Tibial artery (tissue), 4 donors: ENCODE measurements at regions not wholly inside any gene's neighbourhood (a gene's known extent, or its start where the extent isn't known, plus 50 kb on each side); places are given as distances from the start of the nearest gene placed in this dataset.
"Not testable (repeated sequence)": the region's sequence is repeated elsewhere in the genome, so short reads cannot be mapped to it uniquely, and the experiment has no call there.

Experiments
- DNase-seq, 2 donors: peaks; one replicate each; pipeline ENCODE4 v3.0.0-alpha.2; 2019
- H3K27ac ChIP-seq, 2 donors: fragments of 200-600 bp; sonication (generic) in 1 of 2; 1 replicate in 1 of 2; 2 replicates in 1 of 2; pipeline ENCODE4 v1.5.1; 2018 to 2019; ENCODE audit warnings: mild to moderate bottlenecking in 1 of 2
- H3K27me3 ChIP-seq, 2 donors: fragments of 200-600 bp; sonication (generic) in 1 of 2; one replicate each; pipeline versions ENCODE4 v1.5.1 to v1.6.0; 2016 to 2019
- H3K36me3 ChIP-seq, 3 donors: fragments of 200-600 bp; sonication (generic) in 2 of 3; one replicate each; pipeline ENCODE4 v1.5.1; 2016 to 2019; ENCODE audit warnings: mild to moderate bottlenecking in 2 of 3
- H3K4me1 ChIP-seq, 4 donors: fragments of 200-600 bp; sonication (generic) in 2 of 4; 1 replicate in 3 of 4; 2 replicates in 1 of 4; pipeline ENCODE4 v1.5.1; 2016 to 2019
- H3K4me3 ChIP-seq, 2 donors: fragments of 200-600 bp; sonication (generic) in 1 of 2; 1 replicate in 1 of 2; 2 replicates in 1 of 2; pipeline ENCODE4 v1.5.1; 2018 to 2019; ENCODE audit warnings: mild to moderate bottlenecking in 2 of 2
- H3K9me3 ChIP-seq, 3 donors: fragments of 200-600 bp; sonication (generic) in 1 of 3; one replicate each; pipeline ENCODE4 v1.5.1; 2016 to 2019
- intact Hi-C: fragments of 100-400 bp; cut with DNase I; formaldehyde crosslinking; loops from one replicate; pipeline ENCODE4 v1.15.0; 2023; ENCODE audit warnings: low total_unique reads
- TF ChIP-seq, protein P1 (sequence below), 2 experiments: fragments of 200-600 bp in 1 of 2; fragments of 450-650 bp in 1 of 2; IDR thresholded peaks; one replicate each; pipeline ENCODE4 v1.5.1; 2017 to 2019; ENCODE audit warnings: antibody characterized with exemption in 2 of 2, mild to moderate bottlenecking in 1 of 2, moderate library complexity in 1 of 2

DNA sequence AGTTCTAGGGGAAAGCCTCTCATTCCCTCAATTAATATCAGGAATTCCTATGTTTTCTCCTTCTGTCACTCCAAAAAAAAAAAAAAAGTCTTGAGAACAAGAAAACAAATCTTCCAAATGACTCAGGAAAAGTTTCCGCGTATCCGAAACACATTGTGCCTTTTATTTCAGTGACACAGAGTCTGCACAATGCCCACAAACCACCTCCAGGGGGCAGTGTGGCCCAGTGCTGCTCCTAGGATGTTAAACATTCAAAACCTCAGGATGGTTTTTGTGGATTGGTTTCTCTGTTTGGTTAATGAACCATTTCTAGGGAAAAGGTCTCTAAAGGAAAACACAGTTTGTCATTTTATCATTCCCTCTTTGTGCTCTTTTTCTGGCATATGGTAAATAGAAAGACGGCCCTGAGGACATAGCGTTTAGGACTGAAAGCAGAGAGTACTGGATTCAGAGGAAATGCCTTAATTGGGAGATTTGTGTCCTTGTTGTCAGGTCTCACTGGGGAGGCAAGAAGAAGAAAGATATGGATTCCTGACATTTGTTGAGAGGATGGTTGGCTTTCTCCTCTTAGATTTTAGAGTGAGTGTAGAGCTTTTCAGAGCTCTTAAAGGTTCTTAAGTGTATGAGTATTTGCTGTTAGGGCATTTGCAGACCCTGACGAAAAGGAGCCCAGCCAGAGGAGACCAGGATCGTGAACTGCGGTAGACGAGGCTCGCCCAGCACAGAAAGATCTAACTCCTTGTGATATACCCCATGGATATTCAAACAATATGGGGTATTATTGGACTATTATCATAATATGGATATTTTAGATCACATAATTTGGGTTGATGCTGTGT is 65.7 kb upstream of the MAP9 start:
- DNase-seq: peak; percentile 87 to 88
- Histone ChIP-seq H3K4me3 (peak overlapping the region; percentile 23 to 28), H3K36me3 (no peaks in the 10 kb centered on the region), H3K9me3 (no peaks in the 10 kb centered on the region), H3K27ac (peak overlapping the region; percentile 49 to 55), H3K4me1 (peaks cover 0 to 12% (median 4%) of the 10 kb centered on the region in 4 donors), H3K27me3 (no peaks in the 10 kb centered on the region)
- TF ChIP-seq, protein P1, sequence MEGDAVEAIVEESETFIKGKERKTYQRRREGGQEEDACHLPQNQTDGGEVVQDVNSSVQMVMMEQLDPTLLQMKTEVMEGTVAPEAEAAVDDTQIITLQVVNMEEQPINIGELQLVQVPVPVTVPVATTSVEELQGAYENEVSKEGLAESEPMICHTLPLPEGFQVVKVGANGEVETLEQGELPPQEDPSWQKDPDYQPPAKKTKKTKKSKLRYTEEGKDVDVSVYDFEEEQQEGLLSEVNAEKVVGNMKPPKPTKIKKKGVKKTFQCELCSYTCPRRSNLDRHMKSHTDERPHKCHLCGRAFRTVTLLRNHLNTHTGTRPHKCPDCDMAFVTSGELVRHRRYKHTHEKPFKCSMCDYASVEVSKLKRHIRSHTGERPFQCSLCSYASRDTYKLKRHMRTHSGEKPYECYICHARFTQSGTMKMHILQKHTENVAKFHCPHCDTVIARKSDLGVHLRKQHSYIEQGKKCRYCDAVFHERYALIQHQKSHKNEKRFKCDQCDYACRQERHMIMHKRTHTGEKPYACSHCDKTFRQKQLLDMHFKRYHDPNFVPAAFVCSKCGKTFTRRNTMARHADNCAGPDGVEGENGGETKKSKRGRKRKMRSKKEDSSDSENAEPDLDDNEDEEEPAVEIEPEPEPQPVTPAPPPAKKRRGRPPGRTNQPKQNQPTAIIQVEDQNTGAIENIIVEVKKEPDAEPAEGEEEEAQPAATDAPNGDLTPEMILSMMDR (IDR thresholded peaks at IDR 0.05): peak; percentile 88 to 95
- intact Hi-C loops: loop anchor here (5.0 kb wide), 2 partner anchors 345 to 510 kb away; partner anchors contain the start of gene CTSO

DNA sequence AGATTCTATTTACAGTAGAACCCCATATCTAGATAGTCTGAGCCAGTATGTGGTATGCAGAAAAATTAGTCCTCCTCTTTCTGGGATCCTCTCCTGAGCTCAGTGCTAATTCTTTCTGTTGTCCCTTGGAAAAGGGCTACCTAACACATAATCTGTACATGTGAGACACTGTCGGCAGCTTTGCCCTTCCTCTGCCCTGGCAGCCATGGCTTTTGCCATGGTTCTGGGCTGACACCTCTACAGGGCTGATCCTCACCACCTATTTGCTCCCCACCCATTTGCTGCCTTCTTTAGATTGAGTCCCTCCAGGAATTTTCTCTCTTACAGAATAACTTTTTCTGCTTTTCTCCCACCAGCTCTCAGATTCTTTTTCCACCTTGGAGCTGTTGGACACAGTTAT is 64.7 kb upstream of the MAP9 start:
- peaks cover 0 to 10% (median 0%) of the 10 kb centered on the region in 4 donors for H3K4me1 ChIP-seq
- H3K9me3 ChIP-seq: no peaks in the 10 kb centered on the region
- no peaks in the 10 kb centered on the region for H3K36me3 ChIP-seq
- DNase-seq: no peak
- intact Hi-C loops: loop anchor here (5.0 kb wide), 2 partner anchors 346 to 511 kb away; partner anchors contain the start of gene CTSO
- TF ChIP-seq, protein P1 (IDR thresholded peaks at IDR 0.05): no peak
- no peaks in the 10 kb centered on the region for H3K27me3 ChIP-seq
- peak overlapping the region in 1 of 2 donors; percentile 49 for H3K27ac ChIP-seq
- no peak overlapping the region for H3K4me3 ChIP-seq

DNA sequence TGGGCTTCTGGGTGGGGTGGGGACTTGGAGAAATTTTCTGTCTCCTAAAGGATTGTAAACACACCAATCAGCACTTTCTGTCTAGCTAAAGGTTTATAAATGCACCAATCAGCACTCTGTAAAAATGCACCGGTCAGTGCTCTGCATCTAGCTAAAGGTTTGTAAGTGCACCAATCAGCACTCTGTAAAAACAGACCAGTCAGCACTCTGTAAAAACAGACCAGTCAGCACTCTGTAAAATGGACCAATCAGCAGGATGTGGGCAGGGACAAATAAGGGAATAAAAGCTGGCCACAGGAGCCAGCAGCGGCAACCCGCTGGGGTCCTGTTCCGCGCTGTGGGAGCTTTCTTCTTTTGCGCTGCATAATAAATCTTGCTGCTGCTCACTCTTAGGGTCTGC is 63.0 kb upstream of the MAP9 start:
- H3K36me3 ChIP-seq, H3K27me3 ChIP-seq, H3K4me3 ChIP-seq, H3K27ac ChIP-seq, H3K9me3 ChIP-seq, DNase-seq: not testable (repeated sequence)
- peaks cover 0 to 10% (median 0%) of the 10 kb centered on the region in 4 donors for H3K4me1 ChIP-seq
- intact Hi-C loops: loop anchor here (5.0 kb wide), 2 partner anchors 348 to 513 kb away; partner anchors contain the start of gene CTSO

DNA sequence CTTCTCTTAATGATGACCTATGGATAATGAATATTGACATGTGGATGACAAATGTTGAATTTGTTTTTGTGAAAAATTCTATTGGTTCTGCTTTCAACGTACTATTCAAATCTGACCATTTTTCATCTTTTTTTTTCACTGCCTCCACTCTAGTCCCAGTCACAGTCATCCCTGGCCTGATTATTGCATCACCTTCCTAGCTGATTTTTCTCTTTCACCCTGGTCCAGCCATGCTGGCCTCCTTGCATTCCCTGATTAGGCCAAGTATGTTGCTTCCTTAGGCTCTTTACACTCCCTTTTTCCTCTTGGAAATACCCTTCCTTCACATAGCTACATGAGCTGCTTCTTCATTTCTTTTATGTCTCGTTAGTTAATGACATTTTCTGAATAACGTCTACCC is 58.1 kb upstream of the MAP9 start:
- intact Hi-C loops: no loop called here
- peaks cover 0 to 17% (median 6%) of the 10 kb centered on the region in 4 donors for H3K4me1 ChIP-seq
- no peak overlapping the region for H3K4me3 ChIP-seq
- no peaks in the 10 kb centered on the region for H3K36me3 ChIP-seq
- H3K9me3 ChIP-seq: no peaks in the 10 kb centered on the region
- no peaks in the 10 kb centered on the region for H3K27me3 ChIP-seq
- no peak overlapping the region for H3K27ac ChIP-seq
- TF ChIP-seq, protein P1 (IDR thresholded peaks at IDR 0.05): no peak
- no peak for DNase-seq

DNA sequence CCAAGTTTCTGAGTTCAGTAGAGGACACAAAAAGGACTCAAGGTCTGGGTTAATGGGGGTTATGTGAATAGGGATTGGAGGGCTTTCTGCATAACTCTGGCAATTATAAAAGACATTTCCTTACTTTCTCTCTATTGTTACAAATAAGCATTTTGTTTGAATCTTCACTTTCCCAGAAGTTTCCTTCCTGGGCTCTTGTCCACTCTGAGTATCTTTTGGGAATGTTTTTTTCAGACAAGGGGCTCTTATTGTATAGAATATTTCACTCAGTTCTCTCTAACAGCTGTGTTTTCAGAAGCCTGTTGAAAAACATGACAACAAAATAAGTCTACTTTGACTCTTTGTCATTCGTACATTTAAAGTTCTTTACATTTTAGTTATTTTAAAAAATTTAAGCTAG is 57.6 kb upstream of the MAP9 start:
- H3K27ac ChIP-seq: no peak overlapping the region
- intact Hi-C loops: no loop called here
- no peaks in the 10 kb centered on the region for H3K36me3 ChIP-seq
- peaks cover 0 to 17% (median 6%) of the 10 kb centered on the region in 4 donors for H3K4me1 ChIP-seq
- TF ChIP-seq, protein P1 (IDR thresholded peaks at IDR 0.05): no peak
- no peaks in the 10 kb centered on the region for H3K27me3 ChIP-seq
- no peak overlapping the region for H3K4me3 ChIP-seq
- no peaks in the 10 kb centered on the region for H3K9me3 ChIP-seq
- DNase-seq: no peak

DNA sequence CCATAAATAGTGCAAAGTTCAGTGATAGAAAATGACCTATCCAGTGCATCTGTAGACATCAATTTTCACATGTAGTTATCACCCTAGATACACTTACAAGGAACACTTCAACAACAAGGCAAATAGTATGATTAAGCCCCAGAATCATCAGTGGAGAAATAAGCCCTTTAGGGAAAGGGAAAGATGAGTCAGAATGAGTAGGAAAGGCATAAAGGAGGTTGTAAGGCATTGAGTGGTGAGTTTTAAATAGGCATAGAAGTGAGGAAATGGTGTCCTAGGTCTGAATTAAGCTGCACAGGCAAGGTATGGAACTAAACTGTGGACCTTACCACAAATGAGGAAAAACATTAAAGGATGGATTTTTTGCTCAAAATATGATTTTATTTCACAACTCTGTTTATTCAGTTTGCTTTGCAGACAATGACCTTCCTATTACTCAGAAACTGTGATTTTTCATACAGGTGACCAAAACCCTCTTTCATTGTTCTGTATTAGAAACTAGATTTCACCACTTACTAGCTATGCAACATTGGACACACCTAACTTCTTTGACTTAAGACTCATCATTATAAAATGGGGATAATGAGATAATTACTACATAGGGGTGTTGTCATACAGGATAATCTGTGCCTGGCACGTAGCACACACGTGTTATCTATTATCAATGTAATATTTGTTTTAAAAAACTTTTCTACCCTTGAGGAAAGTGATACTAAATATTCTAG is 57.0 kb upstream of the MAP9 start:
- H3K4me3 ChIP-seq: no peak overlapping the region
- TF ChIP-seq, protein P1 (IDR thresholded peaks at IDR 0.05): no peak
- intact Hi-C loops: loop anchor here (2.0 kb wide), 1 partner anchor 63 kb away; no protein-coding TSS in a partner anchor
- peaks cover 0 to 17% (median 6%) of the 10 kb centered on the region in 4 donors for H3K4me1 ChIP-seq
- no peak overlapping the region for H3K27ac ChIP-seq
- H3K27me3 ChIP-seq: no peaks in the 10 kb centered on the region
- DNase-seq: no peak
- no peaks in the 10 kb centered on the region for H3K9me3 ChIP-seq
- H3K36me3 ChIP-seq: no peaks in the 10 kb centered on the region
